ENCODE measurements at regions not wholly inside any gene's neighbourhood (a gene's known extent, or its start where the extent isn't known, plus 50 kb on each side); places are given as distances from the start of the nearest gene placed in this dataset.

- no peak for ATAC-seq
Observed at GRCh38 chr20:11311659-11312224, 606.0 kb upstream of the BTBD3 start.

More at GRCh38 chr20:11311659-11312224, 606.0 kb upstream of the BTBD3 start:
- FAIRE-seq: no peak
- DNase-seq (ENCODE audit: low read depth, low spot score): no peak
- no peaks in the 10 kb centered on the region for H3K4me1 ChIP-seq (ENCODE audit: control insufficient read depth, insufficient read depth, low read length)
- H2AFZ ChIP-seq (ENCODE audit: control insufficient read depth, low read depth, low read length): no peak overlapping the region
- H3K9me3 ChIP-seq (replicated peaks; ENCODE audit: control insufficient read depth, insufficient read depth, low read length): no peaks in the 10 kb centered on the region
- SMC1A ChIA-PET (ENCODE audit: uncharacterized antibody, unreplicated experiment): interaction anchor here (1.6 kb wide), 2 partner anchors 19 to 33 kb away, joined by 3 read pairs; no protein-coding TSS in a partner anchor
- POLR2A ChIA-PET: interaction anchor here (0.6 kb wide), 1 partner anchor 107 kb away, joined by 4 read pairs; no protein-coding TSS in a partner anchor
- no TSS peak for BruUV-seq (replicated peaks)
- H3K9ac ChIP-seq (ENCODE audit: control insufficient read depth, insufficient read depth, low read length): no peak overlapping the region
- TF ChIP-seq TARDBP (IDR thresholded peaks at IDR 0.05; ENCODE audit: borderline replicate concordance) (no peak), ZSCAN29 (IDR thresholded peaks at IDR 0.05) (no peak)
- TF ChIP-seq, protein P1, sequence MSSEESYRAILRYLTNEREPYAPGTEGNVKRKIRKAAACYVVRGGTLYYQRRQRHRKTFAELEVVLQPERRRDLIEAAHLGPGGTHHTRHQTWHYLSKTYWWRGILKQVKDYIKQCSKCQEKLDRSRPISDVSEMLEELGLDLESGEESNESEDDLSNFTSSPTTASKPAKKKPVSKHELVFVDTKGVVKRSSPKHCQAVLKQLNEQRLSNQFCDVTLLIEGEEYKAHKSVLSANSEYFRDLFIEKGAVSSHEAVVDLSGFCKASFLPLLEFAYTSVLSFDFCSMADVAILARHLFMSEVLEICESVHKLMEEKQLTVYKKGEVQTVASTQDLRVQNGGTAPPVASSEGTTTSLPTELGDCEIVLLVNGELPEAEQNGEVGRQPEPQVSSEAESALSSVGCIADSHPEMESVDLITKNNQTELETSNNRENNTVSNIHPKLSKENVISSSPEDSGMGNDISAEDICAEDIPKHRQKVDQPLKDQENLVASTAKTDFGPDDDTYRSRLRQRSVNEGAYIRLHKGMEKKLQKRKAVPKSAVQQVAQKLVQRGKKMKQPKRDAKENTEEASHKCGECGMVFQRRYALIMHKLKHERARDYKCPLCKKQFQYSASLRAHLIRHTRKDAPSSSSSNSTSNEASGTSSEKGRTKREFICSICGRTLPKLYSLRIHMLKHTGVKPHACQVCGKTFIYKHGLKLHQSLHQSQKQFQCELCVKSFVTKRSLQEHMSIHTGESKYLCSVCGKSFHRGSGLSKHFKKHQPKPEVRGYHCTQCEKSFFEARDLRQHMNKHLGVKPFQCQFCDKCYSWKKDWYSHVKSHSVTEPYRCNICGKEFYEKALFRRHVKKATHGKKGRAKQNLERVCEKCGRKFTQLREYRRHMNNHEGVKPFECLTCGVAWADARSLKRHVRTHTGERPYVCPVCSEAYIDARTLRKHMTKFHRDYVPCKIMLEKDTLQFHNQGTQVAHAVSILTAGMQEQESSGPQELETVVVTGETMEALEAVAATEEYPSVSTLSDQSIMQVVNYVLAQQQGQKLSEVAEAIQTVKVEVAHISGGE (CRISPR knock-in tag; IDR thresholded peaks at IDR 0.05): no peak
- no peaks in the 10 kb centered on the region for H3K36me3 ChIP-seq (ENCODE audit: control insufficient read depth in 2 of 2, insufficient read depth in 2 of 2, low read length in 1 of 2)
- intact Hi-C loops (cut with micrococcal nuclease; ENCODE audit: unreplicated experiment): no loop called here
- 68% methylated on average over 3 of the region's 3 CpGs for WGBS (ENCODE audit: insufficient coverage, insufficient replicate concordance, low lambda C conversion rate, missing lambda C conversion rate)
- CTCF ChIA-PET: no interaction called here
- H3K27me3 ChIP-seq (replicated peaks in 1 of 2; ENCODE audit: control insufficient read depth in 2 of 2, insufficient read depth in 2 of 2, low read length in 1 of 2): no peaks in the 10 kb centered on the region
- RAD21 ChIA-PET (ENCODE audit: unreplicated experiment): no interaction called here
- H3K27ac ChIP-seq (ENCODE audit: control insufficient read depth, insufficient read depth): no peak overlapping the region
- H3K79me2 ChIP-seq (ENCODE audit: control insufficient read depth, insufficient read depth, low read length): no peaks in the 10 kb centered on the region
- no peaks in the 10 kb centered on the region for H4K20me1 ChIP-seq (ENCODE audit: control insufficient read depth, insufficient read depth)
- H3K4me3 ChIP-seq: no peak overlapping the region
- in situ Hi-C loops (cut with MboI): no loop called here
- H3K4me2 ChIP-seq (ENCODE audit: control insufficient read depth, insufficient read depth): no peak overlapping the region

All from GM12878 (cell line).